Glutamatergic neuron (in vitro differentiated cells): ENCODE measurements at regions not wholly inside any gene's neighbourhood (a gene's known extent, or its start where the extent isn't known, plus 50 kb on each side); places are given as distances from the start of the nearest gene placed in this dataset.

ENCODE experiments used
- DNase-seq: peaks from one replicate; pipeline ENCODE4 v3.0.0; 2022
- H3K27ac Mint-ChIP-seq: one replicate; pipeline ENCODE4 v1.8.0; 2020; ENCODE audit warnings: mild to moderate bottlenecking, mixed read lengths, inconsistent platforms; ENCODE audit not compliant: unreplicated experiment
- H3K27me3 Mint-ChIP-seq: one replicate; pipeline ENCODE4 v1.8.0; 2020; ENCODE audit warnings: mild to moderate bottlenecking, moderate library complexity, mixed read lengths, inconsistent platforms; ENCODE audit not compliant: unreplicated experiment
- H3K36me3 Mint-ChIP-seq: one replicate; pipeline ENCODE4 v1.8.0; 2020; ENCODE audit warnings: mild to moderate bottlenecking, mixed read lengths, inconsistent platforms; ENCODE audit not compliant: unreplicated experiment
- H3K4me1 Mint-ChIP-seq: one replicate; pipeline ENCODE4 v1.8.0; 2020; ENCODE audit warnings: mild to moderate bottlenecking, low read depth, mixed read lengths, inconsistent platforms; ENCODE audit not compliant: unreplicated experiment
- H3K4me3 Mint-ChIP-seq: one replicate; pipeline ENCODE4 v1.8.0; 2020; ENCODE audit warnings: mild to moderate bottlenecking, mixed read lengths, inconsistent platforms; ENCODE audit not compliant: unreplicated experiment
- H3K9me3 Mint-ChIP-seq: one replicate; pipeline ENCODE4 v1.8.0; 2020; ENCODE audit warnings: mild to moderate bottlenecking, moderate library complexity, mixed read lengths, inconsistent platforms; ENCODE audit not compliant: unreplicated experiment
- TF ChIP-seq, protein P1 (sequence below): fragments of 200-600 bp; sonication (generic); IDR thresholded peaks from one replicate; pipeline ENCODE4 v1.5.0; 2021; ENCODE audit not compliant: partially characterized antibody, unreplicated experiment

DNA sequence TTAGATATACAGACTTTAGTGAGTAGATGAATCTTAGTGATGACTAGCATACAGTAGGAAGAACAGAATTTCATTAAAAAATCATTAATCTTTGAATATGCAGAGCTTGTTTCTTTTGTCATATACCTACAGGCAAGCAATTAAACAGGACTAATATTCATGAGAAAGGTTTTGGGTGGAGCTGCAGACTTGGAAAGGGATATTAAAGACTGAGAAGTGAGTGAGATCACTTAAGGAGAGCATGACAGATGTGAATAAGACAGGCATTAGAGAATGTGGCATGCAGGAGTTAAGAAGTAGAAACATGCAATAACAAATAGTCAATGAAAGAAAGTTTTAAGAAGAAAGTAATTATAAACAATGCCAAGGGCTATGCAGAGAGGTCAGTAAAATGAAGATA, 187.7 kb downstream of the TMTC3 start:
- H3K27me3 Mint-ChIP-seq: no peaks in the 10 kb centered on the region
- peaks cover 1% of the 10 kb centered on the region for H3K9me3 Mint-ChIP-seq
- no peaks in the 10 kb centered on the region for H3K36me3 Mint-ChIP-seq
- H3K4me3 Mint-ChIP-seq: no peak overlapping the region
- H3K27ac Mint-ChIP-seq: no peak overlapping the region
- TF ChIP-seq, protein P1, sequence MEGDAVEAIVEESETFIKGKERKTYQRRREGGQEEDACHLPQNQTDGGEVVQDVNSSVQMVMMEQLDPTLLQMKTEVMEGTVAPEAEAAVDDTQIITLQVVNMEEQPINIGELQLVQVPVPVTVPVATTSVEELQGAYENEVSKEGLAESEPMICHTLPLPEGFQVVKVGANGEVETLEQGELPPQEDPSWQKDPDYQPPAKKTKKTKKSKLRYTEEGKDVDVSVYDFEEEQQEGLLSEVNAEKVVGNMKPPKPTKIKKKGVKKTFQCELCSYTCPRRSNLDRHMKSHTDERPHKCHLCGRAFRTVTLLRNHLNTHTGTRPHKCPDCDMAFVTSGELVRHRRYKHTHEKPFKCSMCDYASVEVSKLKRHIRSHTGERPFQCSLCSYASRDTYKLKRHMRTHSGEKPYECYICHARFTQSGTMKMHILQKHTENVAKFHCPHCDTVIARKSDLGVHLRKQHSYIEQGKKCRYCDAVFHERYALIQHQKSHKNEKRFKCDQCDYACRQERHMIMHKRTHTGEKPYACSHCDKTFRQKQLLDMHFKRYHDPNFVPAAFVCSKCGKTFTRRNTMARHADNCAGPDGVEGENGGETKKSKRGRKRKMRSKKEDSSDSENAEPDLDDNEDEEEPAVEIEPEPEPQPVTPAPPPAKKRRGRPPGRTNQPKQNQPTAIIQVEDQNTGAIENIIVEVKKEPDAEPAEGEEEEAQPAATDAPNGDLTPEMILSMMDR: no peak
- DNase-seq: no peak
- no peaks in the 10 kb centered on the region for H3K4me1 Mint-ChIP-seq

DNA sequence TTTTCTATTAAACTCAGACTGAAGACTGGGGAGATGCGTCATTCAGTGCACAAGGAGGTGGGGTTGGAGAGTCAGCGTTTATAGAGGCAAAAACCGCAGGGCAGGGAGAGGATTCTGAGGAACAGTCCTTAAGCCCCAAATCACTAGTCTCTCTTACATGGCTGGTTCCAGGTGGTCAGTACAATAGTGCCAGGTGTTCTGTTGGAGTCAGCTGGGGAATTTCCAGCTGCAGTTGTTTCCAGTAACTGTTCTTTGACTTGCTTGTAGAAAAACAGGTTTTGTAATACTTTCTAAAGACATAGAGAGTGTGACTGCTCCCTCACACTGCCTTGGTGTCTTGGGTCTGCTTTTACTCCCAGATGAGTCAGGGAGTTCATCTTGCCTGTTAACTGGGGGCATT, 192.2 kb downstream of the TMTC3 start:
- no peak for DNase-seq
- H3K27ac Mint-ChIP-seq: no peak overlapping the region
- H3K27me3 Mint-ChIP-seq: no peaks in the 10 kb centered on the region
- H3K4me3 Mint-ChIP-seq: no peak overlapping the region
- no peaks in the 10 kb centered on the region for H3K36me3 Mint-ChIP-seq
- H3K4me1 Mint-ChIP-seq: no peaks in the 10 kb centered on the region
- TF ChIP-seq, protein P1: no peak
- no peaks in the 10 kb centered on the region for H3K9me3 Mint-ChIP-seq

- no peaks in the 10 kb centered on the region for H3K9me3 Mint-ChIP-seq
- H3K27me3 Mint-ChIP-seq: no peaks in the 10 kb centered on the region
- H3K27ac Mint-ChIP-seq: no peak overlapping the region
Observed at GRCh38 chr12:88336076-88336739, 194.1 kb downstream of the TMTC3 start.

DNA sequence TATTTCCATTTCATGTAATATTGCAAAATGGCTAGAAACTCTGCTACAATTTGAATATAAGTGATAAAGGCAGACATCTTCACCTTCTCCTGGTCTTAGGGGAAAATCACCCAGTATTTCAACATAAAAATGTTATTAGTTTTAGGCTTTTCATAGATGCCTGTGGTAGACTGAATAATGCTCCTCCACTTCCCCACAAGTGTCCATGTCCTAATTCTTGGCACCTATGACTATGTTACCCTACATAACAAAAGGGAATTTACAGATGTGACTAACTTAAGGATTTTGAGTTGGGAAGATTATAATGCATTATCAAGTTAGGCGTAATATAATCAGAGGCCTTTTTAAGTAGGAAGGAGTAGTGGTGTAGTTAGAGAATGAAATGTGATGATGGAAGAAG, 196.4 kb downstream of the TMTC3 start:
- H3K4me1 Mint-ChIP-seq: no peaks in the 10 kb centered on the region
- DNase-seq: no peak
- H3K27me3 Mint-ChIP-seq: no peaks in the 10 kb centered on the region
- H3K9me3 Mint-ChIP-seq: no peaks in the 10 kb centered on the region
- H3K36me3 Mint-ChIP-seq: no peaks in the 10 kb centered on the region
- no peak overlapping the region for H3K4me3 Mint-ChIP-seq
- TF ChIP-seq, protein P1: no peak
- no peak overlapping the region for H3K27ac Mint-ChIP-seq

More at GRCh38 chr12:88336076-88336739, 194.1 kb downstream of the TMTC3 start:
- no peaks in the 10 kb centered on the region for H3K4me1 Mint-ChIP-seq
- H3K4me3 Mint-ChIP-seq: no peak overlapping the region
- DNase-seq: no peak
- H3K36me3 Mint-ChIP-seq: no peaks in the 10 kb centered on the region
- TF ChIP-seq, protein P1: no peak

- Mint-ChIP-seq H3K27me3 (no peaks in the 10 kb centered on the region), H3K9me3 (no peaks in the 10 kb centered on the region), H3K4me1 (no peaks in the 10 kb centered on the region), H3K4me3 (no peak overlapping the region), H3K36me3 (no peaks in the 10 kb centered on the region), H3K27ac (no peak overlapping the region)
- TF ChIP-seq, protein P1: no peak
- no peak for DNase-seq
Observed at GRCh38 chr12:88339254-88339949, 197.3 kb downstream of the TMTC3 start.
